ENCODE measurements at regions not wholly inside any gene's neighbourhood (a gene's known extent, or its start where the extent isn't known, plus 50 kb on each side); places are given as distances from the start of the nearest gene placed in this dataset.

DNA sequence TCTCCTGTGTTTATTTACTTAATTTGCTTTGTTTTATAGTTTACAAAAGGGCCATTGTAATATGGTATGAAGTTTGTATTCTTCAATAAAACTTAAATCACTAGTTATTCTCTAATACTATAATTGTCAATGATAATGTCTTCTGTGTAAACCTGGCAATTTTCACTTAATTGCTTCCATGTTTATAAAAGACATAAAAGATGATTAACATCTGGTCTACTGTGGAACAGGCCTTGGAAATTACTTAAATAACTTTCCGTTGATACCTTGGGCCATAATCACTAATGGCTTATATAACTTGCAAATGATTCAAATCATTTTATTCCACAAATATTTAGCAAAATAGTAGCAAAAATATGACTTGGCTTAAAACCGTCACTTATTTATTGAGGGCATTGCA lies 743.8 kb downstream of the DSC3 start:
- DNase-seq, result peak in 1 of 3 donors; percentile 8

DNA sequence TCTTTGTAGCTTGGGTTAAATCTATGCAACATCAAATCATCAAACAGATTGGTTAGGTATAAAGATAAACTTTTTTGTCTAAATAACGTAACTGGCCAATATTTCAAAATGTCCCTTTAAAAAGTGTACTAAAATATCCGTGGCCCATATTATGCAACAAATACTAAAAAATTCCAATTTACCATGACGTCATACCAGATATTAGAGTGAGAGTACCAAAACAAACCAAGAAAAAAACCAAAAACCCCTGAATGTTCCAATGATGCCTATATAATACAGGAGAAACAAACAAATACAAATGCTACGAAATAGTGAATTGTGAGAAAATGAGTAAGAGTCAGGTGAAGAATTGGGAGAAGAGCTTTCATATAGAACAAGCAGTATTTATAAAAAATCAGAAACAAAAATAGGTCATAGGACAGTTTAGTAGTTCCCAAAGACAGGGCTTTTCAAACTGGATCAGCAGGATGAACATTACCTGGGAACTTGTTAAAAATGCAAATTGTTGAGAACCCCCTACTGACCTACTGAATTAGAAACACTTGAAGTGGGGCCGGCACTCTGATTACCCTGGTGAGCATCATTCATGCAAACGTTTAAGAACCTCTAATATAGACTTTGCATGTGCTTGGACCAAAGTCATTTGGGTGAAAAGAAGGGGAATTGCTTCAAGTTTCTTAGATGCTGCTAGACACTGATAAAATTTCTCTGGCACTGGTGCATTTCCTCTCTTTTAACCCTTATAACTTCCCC lies 753.7 kb downstream of the DSC3 start:
- DNase-seq, result no peak

DNA sequence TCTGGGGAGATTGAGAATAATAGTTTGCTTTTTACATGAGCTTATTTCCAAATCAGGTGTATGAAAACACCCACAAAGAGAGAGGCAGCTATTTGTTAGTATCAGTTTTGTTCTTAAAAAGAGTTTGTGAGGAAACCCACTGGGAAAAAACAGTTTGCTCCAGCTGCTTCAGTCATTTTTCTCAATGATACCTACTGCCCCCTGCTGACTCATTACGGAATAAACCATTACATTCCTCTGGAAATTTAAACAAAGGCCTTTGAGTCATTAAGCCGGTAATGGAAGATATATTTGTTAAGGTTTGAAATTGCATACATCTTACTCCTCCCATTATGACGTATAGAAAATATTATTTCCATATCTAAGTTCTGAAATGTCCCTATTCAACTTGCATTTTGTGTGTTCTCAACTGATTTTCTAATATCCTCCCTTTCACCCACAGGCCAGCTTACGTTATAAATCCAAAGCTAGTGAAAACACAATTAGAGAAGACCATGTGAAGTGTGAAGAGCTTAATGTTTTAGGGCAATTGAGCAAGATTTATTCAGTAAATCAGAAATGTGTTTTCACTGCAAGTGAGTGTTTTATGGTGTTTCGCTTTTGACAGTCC lies 761.6 kb downstream of the DSC3 start:
- peak; percentile 58 to 66 (median 60) for DNase-seq

DNA sequence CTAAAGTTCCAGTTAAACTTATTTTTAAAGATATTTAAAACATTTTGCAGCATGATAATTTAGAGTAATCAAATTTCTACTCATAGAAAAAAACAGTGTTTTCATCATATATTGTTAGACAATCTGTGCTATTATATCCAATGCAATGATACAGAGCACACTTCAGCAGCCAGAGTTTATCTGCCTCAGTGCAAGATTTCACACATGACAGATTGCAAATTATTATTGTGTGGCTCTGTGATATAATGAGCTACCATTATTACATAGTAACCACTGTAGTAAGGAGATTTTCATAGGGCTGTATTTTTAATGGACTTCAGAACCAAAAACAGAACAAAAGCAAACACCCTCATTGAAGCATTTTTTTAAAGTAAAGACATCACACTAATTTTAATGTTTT lies 762.4 kb downstream of the DSC3 start:
- no peak for DNase-seq

DNA sequence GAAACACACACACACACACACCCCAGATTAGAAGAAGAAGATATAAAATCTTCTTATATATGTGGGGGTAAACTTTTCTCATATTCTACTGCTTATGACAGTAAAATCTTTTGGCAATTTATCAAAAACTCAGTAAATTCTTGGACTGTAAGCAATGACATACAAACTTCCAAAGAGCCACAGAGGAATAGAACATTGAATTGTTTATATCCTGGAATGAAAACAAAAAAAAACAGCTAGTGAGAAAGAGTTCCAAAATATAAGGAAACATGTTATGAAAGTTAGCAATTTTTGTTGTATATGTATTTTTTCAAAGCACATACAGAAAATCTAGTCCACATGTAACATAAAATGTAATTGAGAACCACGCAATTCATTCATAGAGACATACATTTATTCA lies 764.9 kb downstream of the DSC3 start:
- no peak for DNase-seq

DNA sequence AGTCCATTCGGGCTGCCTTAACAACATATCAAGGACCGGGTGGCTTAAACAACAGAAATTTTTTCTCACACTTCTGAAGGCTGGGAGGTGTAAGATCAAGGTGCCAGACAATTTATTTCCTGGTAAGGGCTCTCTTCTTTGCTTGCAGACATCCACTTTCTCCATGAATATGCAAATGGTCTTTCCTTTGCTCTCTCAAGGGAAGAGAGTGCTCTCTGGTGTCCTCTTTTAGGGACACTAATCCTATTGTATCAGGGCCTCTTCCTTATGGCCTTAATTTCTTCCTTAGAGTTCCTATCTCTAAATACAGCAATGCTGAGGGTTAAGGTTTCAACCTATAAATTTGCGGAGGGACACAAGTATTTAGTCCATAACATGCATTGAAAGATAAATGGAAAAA lies 770.8 kb downstream of the DSC3 start:
- DNase-seq, result no peak

DNA sequence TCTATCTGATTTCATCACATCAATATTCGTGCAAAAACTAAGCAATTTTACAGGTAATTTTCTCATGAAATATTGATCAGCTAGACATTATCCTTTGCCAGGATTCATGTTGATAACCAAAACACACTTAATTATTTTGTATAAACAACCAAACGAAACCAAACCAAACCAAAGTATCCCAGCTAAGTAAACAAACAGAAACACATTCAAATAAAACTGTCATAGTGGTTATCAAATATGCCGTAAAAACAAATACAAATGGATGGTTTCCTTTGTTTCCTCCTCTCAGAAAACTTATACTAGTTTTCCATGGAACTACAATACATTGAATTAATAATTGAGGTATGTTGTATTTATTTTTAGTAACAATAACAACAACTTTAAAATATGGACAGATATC lies 777.4 kb downstream of the DSC3 start:
- no peak for DNase-seq

DNA sequence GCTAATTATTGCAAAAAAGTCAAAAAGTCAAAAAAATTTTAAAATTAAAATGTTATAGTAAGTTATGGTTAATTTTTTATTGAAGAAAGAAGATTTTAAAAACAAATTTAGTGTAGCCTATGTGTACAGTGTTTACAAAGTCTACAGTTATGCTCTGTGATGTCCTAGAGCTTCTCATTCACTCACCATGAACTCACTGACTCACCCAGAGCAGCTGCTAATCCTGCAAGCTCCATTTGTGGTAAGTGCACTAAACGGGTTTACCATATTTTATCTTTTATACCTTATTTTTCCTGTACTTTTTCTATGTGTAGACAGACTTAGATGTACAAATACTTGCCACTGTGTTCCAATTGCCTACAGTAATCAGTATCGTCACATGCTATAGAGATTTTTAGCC lies 788.2 kb downstream of the DSC3 start:
- DNase-seq, result no peak

DNA sequence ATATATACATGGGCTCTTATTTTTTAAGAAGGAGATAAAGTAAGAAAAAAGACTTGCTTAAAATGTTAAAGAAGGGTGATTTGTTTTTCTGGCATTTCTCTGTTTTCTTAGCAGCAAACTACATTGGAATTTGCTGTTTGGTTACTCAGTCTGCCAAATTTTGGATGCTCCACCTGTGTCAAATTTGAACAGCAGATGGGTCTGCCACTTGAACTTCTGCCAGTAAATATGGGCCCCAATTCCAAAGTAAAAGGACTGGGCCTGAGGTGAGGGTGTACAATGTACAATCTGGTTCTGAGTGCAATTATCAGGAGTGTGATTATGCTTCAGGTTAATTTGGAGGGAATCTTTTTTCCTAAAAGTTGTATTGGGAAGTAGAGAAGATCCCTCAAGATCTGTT lies 794.5 kb downstream of the DSC3 start:
- no peak for DNase-seq

DNA sequence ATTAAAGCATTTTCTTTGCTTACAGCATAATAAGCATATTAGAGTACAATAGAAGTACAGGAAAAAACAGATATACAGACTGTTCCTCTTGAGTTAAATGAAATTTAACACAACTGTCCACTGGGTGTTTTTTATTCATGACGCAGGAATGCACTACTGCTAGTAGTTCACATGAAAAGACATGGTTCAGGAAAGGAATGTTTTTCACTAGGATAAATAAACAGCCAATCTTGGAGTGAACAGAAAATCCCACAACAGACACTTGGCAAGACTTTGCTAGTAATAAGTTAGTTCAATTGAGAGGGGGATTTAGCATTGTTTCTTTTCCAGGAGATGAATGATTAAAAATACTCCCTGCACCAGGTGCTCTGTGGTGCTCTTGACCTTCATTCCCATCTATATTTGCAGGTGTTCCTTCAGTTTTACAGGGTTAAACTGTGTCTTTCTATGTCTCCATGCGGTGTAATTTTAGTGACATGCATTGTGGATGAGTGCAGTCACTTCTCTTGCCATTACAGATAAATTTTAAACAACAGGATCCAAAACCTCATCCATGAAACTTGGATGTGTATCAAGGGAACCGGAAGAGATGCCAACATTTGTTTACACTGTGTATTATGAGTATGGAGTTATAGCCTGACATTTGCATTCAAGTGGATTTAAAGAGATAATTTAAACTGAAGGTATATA lies 796.6 kb downstream of the DSC3 start:
- DNase-seq, result no peak

DNA sequence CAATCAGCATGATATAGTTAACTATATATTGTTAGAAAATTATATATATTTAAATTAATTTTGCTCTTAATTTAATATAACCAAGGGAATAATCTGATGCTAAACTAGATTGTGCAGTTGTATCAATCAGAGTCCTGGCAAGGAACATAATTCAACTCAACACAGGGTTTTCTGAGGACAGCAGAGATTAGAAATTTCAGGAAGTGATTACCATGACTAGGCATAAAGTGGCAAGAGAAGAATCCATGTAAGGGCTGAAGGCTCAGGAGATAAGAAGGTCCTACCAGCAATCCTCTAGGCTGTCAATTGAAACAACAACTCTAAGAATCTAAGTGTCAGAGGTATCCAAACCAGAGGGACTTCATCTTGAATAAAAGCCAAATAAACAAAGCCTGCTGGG lies 807.8 kb downstream of the DSC3 start:
- DNase-seq, result no peak

DNA sequence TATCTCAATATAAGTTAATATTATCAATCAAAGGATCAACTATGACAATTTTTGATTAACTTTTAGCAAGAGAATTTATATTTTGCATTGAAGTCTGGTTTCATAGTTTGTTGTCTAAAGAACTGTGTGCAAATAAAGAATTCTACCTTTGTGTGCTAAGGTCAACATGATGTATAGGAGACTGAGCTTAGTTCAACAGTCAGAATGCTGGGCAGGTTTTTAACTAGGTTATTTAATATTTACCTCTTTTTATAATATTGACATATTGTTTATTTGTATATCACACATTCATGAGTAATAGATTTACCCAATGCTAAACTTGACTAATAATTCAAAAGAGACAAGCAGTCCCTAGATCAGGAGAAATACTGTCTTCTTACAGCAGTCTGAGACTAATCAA lies 831.4 kb downstream of the DSC3 start:
- no peak for DNase-seq

DNA sequence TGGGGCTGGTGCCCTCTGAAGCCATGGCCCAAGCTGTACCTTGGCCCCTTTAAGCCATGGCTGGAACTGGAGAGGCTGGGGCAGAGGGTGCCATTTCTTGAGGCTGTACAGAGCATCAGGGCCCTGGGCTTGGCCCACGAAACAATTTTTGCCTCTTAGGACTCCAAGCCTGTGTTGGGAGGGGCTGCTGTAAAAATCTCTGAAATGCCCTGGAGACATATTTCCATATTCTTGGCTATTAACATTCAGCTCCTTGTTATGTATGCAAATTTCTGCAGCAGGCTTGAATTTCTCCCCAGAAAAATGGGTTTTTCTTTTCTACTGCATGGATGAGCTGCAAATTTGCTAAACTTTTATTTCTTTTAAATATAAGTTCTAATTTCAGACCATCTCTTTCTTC lies 834.0 kb downstream of the DSC3 start:
- DNase-seq, result no peak

DNA sequence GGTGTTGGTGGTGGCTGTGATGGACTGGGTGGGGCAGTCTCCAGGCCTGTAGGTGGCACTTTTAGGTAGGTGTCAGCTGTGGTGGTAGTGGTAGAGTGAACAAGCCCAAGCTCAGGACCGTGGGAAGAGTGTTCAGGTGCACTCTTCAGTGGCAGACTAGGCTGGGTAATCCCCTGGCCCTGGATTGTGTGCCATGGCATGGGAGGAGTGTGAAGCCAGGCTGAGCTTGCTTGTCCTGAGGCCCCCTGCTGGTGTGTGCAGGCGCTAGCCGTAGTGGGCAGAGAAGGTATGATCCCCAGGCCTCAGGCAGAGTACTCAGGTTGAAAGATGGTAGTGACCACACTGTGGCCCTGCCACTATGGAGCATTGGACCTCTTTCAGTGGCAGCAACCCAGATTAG lies 850.3 kb downstream of the DSC3 start:
- DNase-seq, result no peak

DNA sequence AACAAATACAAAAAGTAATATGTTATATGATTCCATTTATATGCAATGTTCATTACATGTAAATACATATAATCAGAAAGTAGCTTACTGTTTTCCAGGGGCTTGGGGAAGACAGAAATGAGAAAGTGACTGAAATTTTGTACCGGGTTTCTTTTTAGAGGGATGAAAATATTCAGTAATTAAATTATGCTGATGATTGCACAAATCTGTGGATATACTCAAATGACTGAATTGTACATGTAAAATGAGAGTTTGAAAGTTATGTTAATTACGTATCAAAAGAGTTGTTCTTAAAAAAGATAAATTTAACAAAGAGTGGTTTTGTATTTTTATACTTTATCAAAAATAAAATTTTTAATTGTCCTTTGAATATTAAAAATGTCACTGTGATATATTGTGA lies 856.3 kb downstream of the DSC3 start:
- no peak for DNase-seq

DNA sequence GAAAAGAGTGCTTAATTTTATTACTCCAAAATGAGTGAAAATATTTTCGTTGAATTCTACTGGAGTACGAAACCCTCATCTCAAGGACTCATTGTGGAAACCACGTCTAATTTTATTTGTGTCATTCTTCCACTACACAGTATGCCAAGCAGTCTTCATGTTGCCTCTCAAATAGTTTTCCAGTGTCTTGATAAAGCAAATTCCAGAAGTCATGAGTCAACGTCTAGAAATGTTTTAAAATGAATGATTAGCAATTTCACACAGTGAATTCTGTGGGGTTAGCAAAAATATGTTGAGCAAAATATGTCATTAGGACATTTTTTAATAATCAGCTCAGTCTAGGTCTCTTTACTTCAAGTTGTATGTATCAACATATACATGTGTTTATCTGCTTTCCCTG lies 865.5 kb downstream of the DSC3 start:
- DNase-seq, result no peak

DNA sequence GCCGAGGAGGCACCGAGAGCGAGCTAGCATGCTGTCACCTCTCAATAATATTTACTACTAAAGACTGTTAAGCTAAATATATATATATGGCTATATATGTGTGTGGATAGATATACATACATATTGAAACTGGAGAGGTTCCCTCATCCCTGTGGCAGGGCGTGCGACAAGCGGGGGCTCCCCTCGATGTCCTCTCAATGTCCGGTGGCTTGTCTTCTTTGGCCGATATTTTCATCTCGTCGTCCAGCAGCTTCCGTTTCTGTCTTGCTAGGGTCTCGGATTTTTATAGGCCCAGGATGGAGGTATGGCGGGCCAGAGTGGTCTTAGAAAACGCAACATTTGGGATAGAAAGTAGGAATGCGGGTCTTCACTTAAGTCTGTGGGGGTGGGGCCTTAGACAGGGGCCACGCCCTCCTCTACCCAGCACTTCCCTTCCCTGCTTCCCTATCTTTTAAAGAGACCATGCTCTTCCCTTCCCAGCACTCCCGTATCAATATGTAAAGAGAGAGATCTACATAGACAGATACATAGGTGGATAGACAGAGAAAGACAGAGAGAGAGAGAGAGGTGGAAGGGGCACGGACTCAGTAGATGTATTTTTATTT lies 866.8 kb downstream of the DSC3 start:
- DNase-seq, result no peak

DNA sequence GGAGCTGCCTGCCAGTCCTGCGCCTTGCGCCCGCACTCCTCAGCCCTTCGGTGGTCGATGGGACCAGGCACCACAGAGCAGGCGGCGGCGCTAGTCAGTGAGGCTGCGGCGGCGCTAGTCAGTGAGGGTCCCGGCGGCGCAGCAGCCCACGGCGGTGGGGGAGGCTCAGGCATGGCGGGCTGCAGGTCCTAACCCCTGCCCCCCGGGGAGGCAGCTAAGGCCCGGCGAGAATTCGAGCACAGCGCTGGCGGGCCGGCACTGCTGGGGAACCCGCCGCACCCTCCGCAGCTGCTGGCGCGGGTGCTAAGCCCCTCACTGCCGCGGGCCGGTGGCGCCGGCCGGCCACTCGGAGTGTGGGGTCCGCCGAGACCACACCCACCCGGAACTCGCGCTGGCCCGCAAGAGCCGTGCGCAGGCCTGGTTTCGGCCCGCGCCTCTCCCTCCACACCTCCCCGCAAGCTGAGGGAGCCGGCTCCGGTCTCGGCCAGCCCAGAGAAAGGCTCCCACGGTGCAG lies 867.4 kb downstream of the DSC3 start:
- DNase-seq, result no peak

DNA sequence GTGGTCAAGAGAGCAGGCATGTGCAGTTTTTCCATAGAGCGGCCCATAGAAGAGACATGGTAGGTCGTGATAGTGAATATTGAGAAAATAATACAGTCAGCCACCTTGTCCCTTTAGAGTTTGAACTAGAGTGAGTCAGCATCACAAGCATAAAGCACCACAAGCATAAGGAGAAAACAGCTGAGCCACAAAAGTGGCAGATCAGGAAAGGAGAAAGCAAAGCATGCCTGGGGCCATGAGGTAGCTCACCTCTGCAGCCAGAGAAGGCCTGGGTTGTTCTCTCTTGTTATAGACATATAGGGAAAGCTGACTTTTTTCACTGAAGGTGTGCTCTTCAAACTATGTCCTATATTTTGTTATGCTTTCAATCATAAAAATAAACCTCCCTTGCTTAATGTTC lies 879.0 kb downstream of the DSC3 start:
- DNase-seq, result no peak

DNA sequence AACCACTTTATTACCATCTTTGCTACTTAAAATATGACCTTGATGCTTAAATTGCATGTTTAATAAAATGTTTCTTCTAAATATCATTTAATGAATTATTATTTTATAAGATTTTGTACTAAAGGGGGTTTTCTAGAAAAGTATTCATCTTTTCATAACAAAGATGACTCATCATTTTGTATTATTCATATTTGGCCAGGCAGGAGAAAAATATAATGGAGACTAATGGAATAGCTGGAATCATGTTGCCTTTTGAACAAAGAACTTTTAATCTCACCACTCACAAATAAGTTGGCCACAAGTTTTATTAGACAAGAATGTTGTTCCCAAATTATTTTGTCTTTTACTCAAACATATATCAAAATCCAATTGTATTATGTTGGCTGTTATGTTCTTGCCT lies 882.4 kb downstream of the DSC3 start:
- no peak for DNase-seq

DNA sequence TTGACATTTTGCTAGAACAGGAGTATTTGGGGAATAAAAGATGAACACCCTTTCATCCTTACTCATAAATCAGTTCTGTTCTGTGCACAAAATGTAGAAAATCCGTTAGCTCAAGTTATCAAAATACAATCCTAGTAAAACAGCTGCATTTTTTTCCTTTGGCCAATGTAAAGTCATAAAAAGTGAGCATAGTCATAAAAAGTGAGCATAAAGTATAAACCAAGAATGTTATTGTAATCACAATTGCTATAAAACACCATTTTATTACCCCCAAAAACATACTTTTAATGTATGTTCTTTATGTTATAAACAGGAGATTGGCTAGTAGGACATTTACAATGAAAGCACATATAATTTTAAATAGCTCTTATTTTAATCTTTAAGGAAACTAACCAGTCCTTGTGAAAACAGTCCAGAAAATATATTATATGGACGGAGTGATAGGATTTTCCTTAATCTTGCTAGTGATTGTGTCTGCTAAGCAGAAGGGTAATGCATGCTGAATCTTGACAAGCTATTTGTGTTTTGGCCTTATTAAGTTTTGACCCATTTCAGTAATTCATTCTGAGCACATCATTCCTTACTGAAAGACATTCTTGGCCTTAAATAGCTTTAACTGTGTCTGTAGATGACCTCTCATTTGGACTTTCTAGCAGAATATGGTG lies 891.8 kb downstream of the DSC3 start:
- no peak for DNase-seq

DNA sequence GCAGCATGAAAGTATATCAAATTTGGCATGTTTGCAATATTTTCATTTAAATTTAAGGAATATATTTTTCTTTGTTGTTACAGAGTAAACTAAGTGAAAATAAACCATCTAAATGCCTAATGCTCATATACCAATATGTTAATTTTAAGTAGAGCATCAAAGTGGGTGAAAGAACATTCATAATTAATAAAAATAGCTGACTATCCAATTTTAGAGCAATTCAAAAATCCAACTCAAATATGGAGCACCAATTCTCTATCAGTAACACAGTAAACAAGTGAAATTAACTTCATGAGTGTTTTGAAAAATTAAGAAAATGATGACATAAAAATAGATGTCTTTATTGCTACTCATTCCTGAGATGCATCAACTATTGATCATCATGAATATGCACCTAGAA lies 893.0 kb downstream of the DSC3 start:
- no peak for DNase-seq

DNA sequence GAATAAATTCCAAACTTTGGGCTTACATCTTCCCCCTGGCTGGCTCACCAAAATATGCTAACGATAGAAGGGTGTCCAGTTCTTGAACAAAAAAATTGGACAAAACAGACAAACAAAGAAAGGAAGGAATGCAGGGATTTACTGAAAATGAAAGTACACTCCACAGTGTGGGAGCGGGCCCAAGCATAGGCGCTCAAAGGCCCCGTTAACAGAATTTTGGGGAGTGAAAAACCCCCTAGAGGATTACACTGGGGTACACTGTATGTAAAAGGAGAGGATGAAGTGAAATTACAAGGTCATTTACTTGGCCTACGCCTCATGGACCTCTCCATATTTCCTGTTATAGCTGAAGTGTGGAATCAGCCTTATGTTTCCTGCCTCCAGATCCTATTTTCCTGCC lies 899.7 kb downstream of the DSC3 start:
- DNase-seq, result no peak

Data from suppressor macrophage treated with lipopolysaccharide for 1 hour (primary cell).